NCI-H1694 (cell line): ENCODE measurements at regions not wholly inside any gene's neighbourhood (a gene's known extent, or its start where the extent isn't known, plus 50 kb on each side); places are given as distances from the start of the nearest gene placed in this dataset.

Source experiments
- DNase-seq: peaks from one replicate; lab custom pipeline; 2025; lab: John Stamatoyannopoulos, UW

DNA sequence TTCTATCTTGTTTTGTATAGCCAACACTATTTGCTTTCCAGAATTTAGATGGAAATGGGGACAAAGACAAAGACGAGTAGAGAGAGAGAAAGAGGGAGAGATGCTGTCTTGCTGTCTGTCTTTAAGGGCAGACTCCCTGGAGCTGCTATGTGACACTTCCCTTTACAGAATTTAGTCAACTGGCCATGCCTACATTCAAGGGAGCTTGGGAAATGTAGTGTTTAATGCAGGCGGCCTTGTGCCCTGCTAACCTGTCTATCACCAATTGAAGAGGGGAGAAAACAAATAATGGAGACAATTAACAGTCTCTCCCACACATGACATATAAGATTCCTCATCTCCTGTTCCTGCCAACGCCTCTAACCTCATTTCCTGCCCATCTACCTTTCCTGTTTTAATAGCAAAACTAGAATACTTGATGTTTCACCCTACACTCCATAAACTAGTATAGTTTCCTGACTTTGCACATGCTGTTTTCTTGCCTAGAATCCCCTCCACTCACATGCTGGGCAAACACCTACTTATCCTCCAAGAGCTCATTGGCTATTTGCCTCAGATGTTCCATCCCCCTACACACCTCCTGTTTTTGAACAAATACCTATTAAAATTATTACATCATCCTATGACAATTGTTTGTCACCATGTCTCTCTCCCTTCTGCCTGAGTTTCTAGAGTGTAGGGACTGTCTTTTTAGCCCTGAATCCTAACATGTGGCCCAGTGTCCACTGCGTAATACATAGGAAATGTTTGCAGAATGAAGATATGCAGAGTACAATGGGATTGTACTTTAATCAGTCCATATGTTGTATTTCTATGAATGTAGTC, 117.2 kb downstream of the SLC25A24 start:
- no peak for DNase-seq

DNA sequence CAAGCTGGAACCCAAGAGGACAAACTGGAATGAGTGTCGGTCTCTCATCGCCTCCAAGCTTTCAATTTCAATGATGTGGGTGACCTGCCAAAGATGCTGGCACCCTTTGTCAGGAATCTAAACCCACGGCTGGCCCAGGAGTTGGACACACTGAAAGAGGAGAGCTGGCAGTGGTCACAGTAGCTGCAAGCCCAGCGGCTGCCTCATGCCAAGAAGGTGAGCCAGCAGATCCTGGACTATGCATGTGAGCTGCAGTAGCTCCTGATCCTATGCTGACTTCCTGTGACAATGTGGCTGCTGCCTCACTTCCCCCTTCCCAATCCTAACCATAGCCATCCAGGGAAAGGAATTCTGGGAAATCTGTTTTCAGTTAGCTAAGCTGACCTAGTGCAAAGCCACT, 117.0 kb upstream of the VAV3 start:
- DNase-seq: no peak

GRCh38 chr1:108080448-108080847, 115.5 kb upstream of the VAV3 start:
- DNase-seq: no peak

- no peak for DNase-seq
These were observed 114.6 kb upstream of the VAV3 start for GRCh38 chr1:108079440-108080025.

DNA sequence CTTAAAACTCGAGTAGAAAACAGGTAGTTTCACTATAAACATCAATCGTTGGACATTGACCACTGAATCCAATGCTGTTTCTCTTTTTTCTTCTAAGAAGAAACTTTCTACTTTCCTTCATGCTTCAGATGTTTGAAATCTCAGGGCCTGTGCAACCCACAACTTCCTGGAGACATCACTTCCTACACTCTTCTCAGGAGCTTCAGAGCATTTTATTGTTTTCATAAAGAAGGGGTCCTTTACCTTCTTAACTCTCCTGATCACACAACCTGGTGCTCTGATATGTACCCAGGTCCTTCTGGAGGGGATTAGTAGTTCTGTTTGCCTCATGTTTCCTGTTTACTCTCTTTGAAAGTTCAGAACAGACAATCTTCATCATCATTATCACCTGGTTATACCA, 113.0 kb upstream of the VAV3 start:
- DNase-seq: no peak

- no peak for DNase-seq
These were observed 110.1 kb upstream of the VAV3 start for GRCh38 chr1:108075055-108075454.

- DNase-seq: no peak
These were observed 107.8 kb upstream of the VAV3 start for GRCh38 chr1:108072776-108073175.

DNA sequence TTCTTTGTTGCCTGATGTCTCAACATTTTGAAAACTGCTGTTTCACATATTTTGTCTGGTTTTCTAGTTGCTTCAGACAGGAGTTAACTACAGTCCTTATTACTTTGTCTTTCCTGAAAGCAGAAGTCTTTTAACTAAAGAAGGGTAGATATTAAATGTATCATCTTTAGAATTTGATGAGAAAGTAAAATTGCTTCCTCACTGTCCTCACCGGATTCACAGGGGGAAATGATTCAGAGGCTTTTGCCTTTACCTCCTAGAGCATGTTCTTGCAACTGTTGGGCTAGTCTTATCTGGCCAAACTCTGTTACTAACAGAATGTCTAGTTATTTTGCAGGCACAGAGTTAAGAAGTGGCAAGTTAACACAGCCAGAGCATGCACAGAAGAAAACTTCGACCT, 107.2 kb upstream of the VAV3 start:
- no peak for DNase-seq

DNA sequence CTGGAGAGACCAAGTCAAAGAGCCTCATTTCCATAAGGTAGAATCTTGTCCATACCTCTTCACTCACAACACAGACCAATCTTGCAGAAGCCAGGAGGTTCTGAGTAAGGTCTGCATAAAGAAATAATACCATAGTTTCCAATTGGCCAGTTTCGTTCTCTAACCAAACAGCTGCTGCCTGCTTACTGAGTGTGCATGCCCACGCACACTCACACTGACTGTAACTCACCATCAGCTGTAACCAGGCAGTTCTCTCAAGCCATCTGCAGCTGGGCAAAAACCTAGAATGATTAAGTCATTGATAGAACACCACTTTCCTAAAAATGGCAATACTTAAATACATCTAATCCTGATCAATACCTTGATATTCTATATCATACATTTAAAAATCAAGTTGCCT, 106.6 kb upstream of the VAV3 start:
- no peak for DNase-seq

DNA sequence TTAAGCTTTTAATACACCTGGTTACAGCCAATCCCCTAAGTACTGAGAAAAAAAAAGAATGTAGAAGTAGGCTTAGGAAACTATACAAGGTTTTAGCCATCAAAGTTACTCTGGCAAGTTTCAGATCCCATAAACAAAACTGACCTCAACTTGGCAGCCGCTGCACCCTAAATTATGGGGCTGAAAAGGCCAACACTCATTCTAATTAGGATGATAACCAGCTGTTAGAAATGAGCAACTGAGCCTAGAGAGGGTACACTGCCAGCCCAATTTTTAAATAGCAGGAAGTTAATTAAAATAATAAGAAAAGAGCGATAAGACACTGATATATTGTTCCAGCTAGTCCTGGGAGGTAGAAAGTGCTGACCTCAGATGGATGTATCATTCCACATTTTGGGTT, 105.7 kb upstream of the VAV3 start:
- no peak for DNase-seq

DNA sequence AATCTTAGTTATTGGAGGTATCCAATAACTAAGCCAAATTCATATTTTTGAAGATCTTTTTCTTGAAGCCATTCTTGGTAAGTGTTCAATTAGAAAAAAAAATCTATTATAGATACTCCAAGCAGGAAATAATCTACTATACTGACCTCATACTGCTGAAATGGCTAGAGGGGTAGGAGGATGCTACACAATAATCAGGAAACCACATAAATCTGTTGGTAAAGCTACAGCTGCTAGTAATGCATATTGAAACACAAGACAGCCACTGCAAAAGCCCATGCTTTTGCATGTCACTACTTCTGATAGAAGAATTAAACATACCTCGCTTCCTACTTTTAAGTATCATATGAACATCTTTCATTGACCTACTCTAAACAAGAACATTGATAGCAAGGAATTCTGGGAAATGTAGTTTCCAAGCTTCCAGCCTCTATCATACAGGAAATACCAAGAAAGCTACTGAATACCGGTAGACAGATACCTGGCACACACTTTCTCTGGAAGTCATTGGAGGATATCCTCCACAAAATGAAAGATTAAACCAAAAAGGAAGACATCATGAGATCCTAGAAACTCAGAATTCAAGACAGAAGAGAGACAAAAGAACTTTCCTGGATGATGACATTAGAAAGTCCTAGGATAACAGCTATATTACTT, 103.0 kb upstream of the VAV3 start:
- DNase-seq: no peak

- DNase-seq: no peak
These were observed 101.8 kb upstream of the VAV3 start for GRCh38 chr1:108066808-108067207.

DNA sequence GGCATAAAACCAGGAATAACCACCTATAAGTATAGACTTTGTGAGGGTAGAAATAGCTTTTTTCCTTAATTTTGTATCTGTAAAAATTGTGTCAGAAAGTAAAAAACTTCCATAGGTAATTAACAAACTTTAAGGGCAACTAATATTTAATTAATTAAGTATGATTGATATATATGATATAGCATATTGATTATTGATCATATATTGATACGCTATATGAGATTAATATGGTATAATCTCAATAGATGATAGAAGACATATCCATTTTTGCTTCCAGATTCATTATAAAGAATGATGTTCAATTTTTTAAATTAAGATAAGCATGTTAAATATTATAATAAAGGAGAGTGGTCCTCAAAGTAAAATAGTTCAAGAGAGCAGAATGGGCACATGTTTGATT, 99.3 kb upstream of the VAV3 start:
- DNase-seq: no peak

GRCh38 chr1:108063703-108064102, 98.7 kb upstream of the VAV3 start:
- DNase-seq: no peak

DNA sequence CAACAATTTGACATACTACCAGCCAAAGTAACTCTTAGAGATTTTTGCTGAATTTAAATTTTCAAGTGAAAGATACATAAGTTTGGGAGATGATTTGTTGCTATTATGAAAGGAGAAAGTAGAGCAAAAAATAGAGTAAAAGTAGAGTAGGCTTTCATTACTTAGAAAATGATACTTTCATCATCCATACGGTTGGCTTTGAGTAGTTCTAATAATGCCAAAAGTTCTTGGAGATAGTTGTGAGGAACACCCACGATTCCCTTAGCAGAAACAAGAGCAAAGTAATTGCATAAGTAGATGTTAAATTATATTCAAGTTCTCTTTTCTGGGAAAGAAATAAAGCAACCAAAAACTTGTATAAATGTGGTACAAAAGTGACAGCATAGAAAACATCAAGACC, 95.0 kb upstream of the VAV3 start:
- DNase-seq: no peak

DNA sequence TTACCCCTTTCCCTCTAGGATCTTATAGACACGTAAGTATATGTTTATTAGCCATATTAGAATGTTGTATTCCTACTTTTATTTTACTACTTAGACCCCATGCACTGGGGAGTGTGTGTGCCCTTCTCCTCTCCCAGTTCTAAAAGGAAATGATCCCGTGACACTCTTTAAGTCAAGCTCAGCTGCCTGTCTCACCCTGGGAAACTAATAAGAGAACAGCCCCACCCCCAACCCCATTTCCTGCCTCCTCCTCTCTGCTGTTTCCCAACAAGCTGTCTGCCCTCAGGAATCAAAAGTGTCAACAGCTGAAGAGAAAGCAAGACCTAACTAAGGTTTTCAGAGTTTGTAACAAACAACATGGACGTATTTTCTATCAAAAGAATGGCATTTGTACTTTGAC, 92.6 kb upstream of the VAV3 start:
- DNase-seq: no peak

GRCh38 chr1:108056436-108056990, 91.5 kb upstream of the VAV3 start:
- no peak for DNase-seq

DNA sequence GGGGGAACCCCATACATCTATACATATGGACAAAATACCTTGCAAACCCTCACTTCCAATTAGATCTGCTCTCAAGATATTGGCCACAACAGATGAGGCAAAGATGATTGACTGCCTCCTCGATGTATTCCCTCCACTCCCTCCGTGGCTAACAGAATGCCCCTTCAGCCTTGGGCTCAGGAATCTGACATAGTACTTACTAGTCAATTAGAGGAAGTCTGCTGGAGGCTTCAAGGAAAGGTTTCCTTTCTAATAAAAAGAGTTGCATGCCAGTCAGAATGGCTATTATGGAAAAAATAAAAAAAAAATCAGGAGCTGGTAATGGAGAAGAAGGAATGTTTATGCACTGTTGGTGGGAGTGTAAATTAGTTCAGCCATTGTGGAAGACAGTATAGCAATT, 90.4 kb upstream of the VAV3 start:
- DNase-seq: no peak

- DNase-seq: no peak
These were observed 89.4 kb upstream of the VAV3 start for GRCh38 chr1:108054396-108054795.

DNA sequence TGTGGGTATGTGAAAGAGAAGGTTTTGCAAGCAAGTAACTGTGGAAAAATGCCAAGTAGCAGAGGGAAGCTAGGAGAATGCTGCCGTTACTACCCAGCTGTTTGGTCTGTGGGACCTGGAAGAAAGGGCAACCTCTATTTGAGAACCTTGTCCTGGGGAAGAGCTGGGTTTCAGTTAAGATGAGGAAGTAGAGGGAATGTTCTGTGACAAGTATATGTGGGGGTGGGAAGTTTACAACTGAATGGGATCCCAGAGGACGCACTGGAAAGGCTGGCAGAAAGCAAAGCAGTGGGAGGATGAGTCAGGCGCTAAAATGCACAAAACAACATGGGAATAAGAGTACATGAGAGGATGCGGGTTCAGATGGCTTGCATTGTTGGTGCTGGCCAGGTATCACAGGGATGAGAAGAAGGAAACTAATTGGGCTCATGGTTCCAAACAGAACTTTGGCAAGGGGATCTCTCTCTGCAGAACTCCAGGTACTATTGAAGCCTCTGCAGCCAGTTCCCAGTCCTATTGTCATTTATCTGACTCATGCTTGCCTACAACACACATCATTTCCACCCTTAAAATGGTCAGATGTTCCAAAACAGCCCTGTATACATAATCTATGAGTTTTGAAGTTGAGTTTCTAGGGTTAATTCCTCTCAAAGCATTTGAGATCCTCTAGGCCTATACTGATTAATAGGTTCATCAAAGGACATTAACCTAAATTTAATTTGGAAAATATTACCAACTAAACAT, 88.5 kb upstream of the VAV3 start:
- no peak for DNase-seq

GRCh38 chr1:108051631-108052377, 86.8 kb upstream of the VAV3 start:
- DNase-seq: no peak
